IMR-90 (cell line): ENCODE measurements at regions not wholly inside any gene's neighbourhood (a gene's known extent, or its start where the extent isn't known, plus 50 kb on each side); places are given as distances from the start of the nearest gene placed in this dataset.
A peak's percentile ranks its signal among the peaks of the same experiment; 100 is the strongest.

ENCODE experiments used
- ATAC-seq: fragments of 200-7000 bp; cut with Tn5 transposase; 2 replicates; pipeline ENCODE4 v1.9.1; 2020; ENCODE audit warnings: low read depth, mild to moderate bottlenecking, moderate library complexity
- BruUV-seq: library from RNA; stranded (reverse); fragments of 400-500 nt; replicated peaks from 2 replicates; lab custom pipeline; 2021; lab: Mats Ljungman, UMichigan
- CTCF ChIA-PET: fragments of 300-600 bp; formaldehyde crosslinking; extraction: SDS; loops from one replicate; lab custom pipeline; 2021; ENCODE audit warnings: antibody characterized with exemption; lab: Yijun Ruan, JAX
- POLR2A ChIA-PET: fragments of 300-600 bp; sonication (Branson Sonifier 250); formaldehyde crosslinking; loops from one replicate; lab custom pipeline; 2022; ENCODE audit warnings: antibody characterized with exemption; ENCODE audit not compliant: unreplicated experiment; lab: Charles Lee
- DNase-seq: peaks from one replicate; pipeline ENCODE4 v3.0.0; 2013
- H2AFZ ChIP-seq: replicated peaks from 2 replicates; pipeline ENCODE3; 2013; ENCODE audit warnings: low read length, mild to moderate bottlenecking; ENCODE audit not compliant: poor library complexity
- H2AK5ac ChIP-seq: 2 replicates; pipeline ENCODE4 v1.6.1; 2013; ENCODE audit warnings: low read depth, low read length, inconsistent platforms
- H2AK9ac ChIP-seq: replicated peaks from 2 replicates; pipeline ENCODE3; 2013; ENCODE audit warnings: mild to moderate bottlenecking, low read depth, low read length, moderate library complexity; ENCODE audit not compliant: poor library complexity
- H2BK120ac ChIP-seq: 2 replicates; pipeline ENCODE4 v1.6.1; 2013; ENCODE audit warnings: low read depth, low read length, inconsistent platforms
- H2BK15ac ChIP-seq: 3 replicates; pipeline ENCODE4 v1.6.1; 2013; ENCODE audit warnings: low read depth, low read length, inconsistent platforms
- H2BK20ac ChIP-seq: 2 replicates; pipeline ENCODE4 v1.6.1; 2013; ENCODE audit warnings: low read depth, mild to moderate bottlenecking, inconsistent platforms, low read length, moderate library complexity
- H2BK5ac ChIP-seq: 2 replicates; pipeline ENCODE4 v1.6.1; 2013; ENCODE audit warnings: mild to moderate bottlenecking, low read depth, low read length, inconsistent platforms; ENCODE audit not compliant: poor library complexity, severe bottlenecking
- H3K14ac ChIP-seq: replicated peaks from 2 replicates; pipeline ENCODE4 v1.6.1; 2013; ENCODE audit warnings: low read depth, low read length, inconsistent platforms
- H3K18ac ChIP-seq: 2 replicates; pipeline ENCODE4 v1.6.1; 2013; ENCODE audit warnings: low read depth, low read length, control low read depth
- H3K23ac ChIP-seq: 2 replicates; pipeline ENCODE4 v1.6.1; 2013; ENCODE audit warnings: low read depth, low read length, inconsistent platforms
- H3K27ac ChIP-seq: 2 replicates; pipeline ENCODE4 v1.5.1; 2013; ENCODE audit warnings: mild to moderate bottlenecking, control low read depth, low read length; ENCODE audit not compliant: insufficient read depth
- H3K27me3 ChIP-seq: 2 replicates; pipeline ENCODE4 v1.6.1; 2013; ENCODE audit warnings: low read length; ENCODE audit not compliant: control insufficient read depth, insufficient read depth
- H3K36me3 ChIP-seq: 2 replicates; pipeline ENCODE4 v1.6.1; 2013; ENCODE audit warnings: low read length, mixed read lengths; ENCODE audit not compliant: control insufficient read depth, insufficient read depth
- H3K4ac ChIP-seq: 2 replicates; pipeline ENCODE4 v1.6.1; 2013; ENCODE audit warnings: low read depth, low read length, inconsistent platforms
- H3K4me1 ChIP-seq: 2 replicates; pipeline ENCODE4 v1.6.1; 2013; ENCODE audit warnings: low read length, mixed read lengths; ENCODE audit not compliant: control insufficient read depth, insufficient read depth
- H3K4me2 ChIP-seq: 2 replicates; pipeline ENCODE4 v1.6.1; 2013; ENCODE audit warnings: low read depth, mild to moderate bottlenecking, control low read depth, low read length, moderate library complexity
- H3K4me3 ChIP-seq: 2 replicates; pipeline ENCODE4 v1.5.1; 2013; ENCODE audit warnings: low read depth, mild to moderate bottlenecking, control low read depth, low read length, moderate library complexity; ENCODE audit not compliant: insufficient read depth
- H3K56ac ChIP-seq: 2 replicates; pipeline ENCODE4 v1.6.1; 2013; ENCODE audit warnings: low read length, inconsistent platforms; ENCODE audit not compliant: insufficient read depth; ENCODE audit errors: extremely low read depth
- H3K79me1 ChIP-seq, 2 experiments: 2 replicates each; pipeline ENCODE4 v1.6.1; 2013; ENCODE audit warnings: low read length in 2 of 2, inconsistent platforms in 1 of 2, low read depth in 1 of 2
- H3K9ac ChIP-seq: 2 replicates; pipeline ENCODE4 v1.6.1; 2013; ENCODE audit warnings: low read depth, low read length, control low read depth
- H3K9me1 ChIP-seq: 2 replicates; pipeline ENCODE4 v1.6.1; 2013; ENCODE audit warnings: low read length, inconsistent platforms; ENCODE audit not compliant: insufficient read depth
- H3K9me3 ChIP-seq: 2 replicates; pipeline ENCODE4 v1.6.1; 2013; ENCODE audit warnings: low read length; ENCODE audit not compliant: control insufficient read depth, insufficient read depth
- H4K20me1 ChIP-seq: 2 replicates; pipeline ENCODE4 v1.6.1; 2013; ENCODE audit warnings: low read length, inconsistent platforms; ENCODE audit not compliant: insufficient read depth
- H4K5ac ChIP-seq: 2 replicates; pipeline ENCODE4 v1.6.1; 2013; ENCODE audit warnings: mild to moderate bottlenecking, low read depth, low read length, control low read depth
- H4K8ac ChIP-seq, 2 experiments: 2 replicates each; pipeline ENCODE4 v1.6.1; 2013; ENCODE audit warnings: low read depth in 2 of 2, low read length in 2 of 2, control low read depth in 1 of 2, inconsistent platforms in 1 of 2
- H4K91ac ChIP-seq: 2 replicates; pipeline ENCODE4 v1.6.1; 2013; ENCODE audit warnings: low read depth, low read length, inconsistent platforms; ENCODE audit not compliant: insufficient read depth
- MAFK ChIP-seq: IDR thresholded peaks from 2 replicates; pipeline ENCODE4 v1.6.1; 2012; ENCODE audit warnings: low read depth, low read length, improper control_type of control experiment
- RFX5 ChIP-seq: IDR thresholded peaks from 2 replicates; pipeline ENCODE4 v1.8.0; 2012; ENCODE audit warnings: low read depth, mild to moderate bottlenecking, low read length, moderate library complexity
- WGBS, 2 experiments: methylation state at CpG; one replicate each; pipeline versions ENCODE4 v1.1.5 to v1.1.7; 2013; ENCODE audit warnings: missing lambda C conversion rate in 2 of 2; ENCODE audit not compliant: insufficient read length in 1 of 2; ENCODE audit errors: extremely low coverage in 2 of 2; 5-methylcytosine and 5-hydroxymethylcytosine counted together
- dilution Hi-C: fragments of 300-500 bp; cut with HindIII; formaldehyde crosslinking; loops from one replicate; pipeline ENCODE4 v1.14.3; 2018; ENCODE audit warnings: low sequenced_read_pairs; ENCODE audit not compliant: unreplicated experiment
- in situ Hi-C: fragments of 300-500 bp; cut with MboI; formaldehyde crosslinking; loops from 3 replicates; pipeline ENCODE4 v1.14.3; 2019; ENCODE audit warnings: low sequenced_read_pairs, inconsistent platforms, mixed read lengths
- intact Hi-C: fragments of 100-400 bp; cut with micrococcal nuclease; formaldehyde crosslinking; loops from 2 replicates; pipeline ENCODE4 v1.10.0; 2022

- peak; percentile 17 for DNase-seq
- Histone ChIP-seq H3K14ac (no peak overlapping the region), H3K18ac (no peak overlapping the region), H3K4ac (no peak overlapping the region), H4K91ac (no peak overlapping the region), H3K23ac (no peak overlapping the region), H3K9ac (no peak overlapping the region), H4K8ac (no peak overlapping the region), H3K4me1 (no peaks in the 10 kb centered on the region; the same call in 1 of the 2 replicates), H3K4me2 (peak overlapping the region; percentile 44; the same call in 1 of the 2 replicates), H2AK9ac (no peak overlapping the region), H3K9me3 (no peaks in the 10 kb centered on the region), H3K27ac (no peak overlapping the region), H4K20me1 (no peaks in the 10 kb centered on the region), H4K5ac (no peak overlapping the region), H3K56ac (no peak overlapping the region), H2AK5ac (no peak overlapping the region), H2BK20ac (no peak overlapping the region), H2AFZ (no peak overlapping the region), H3K27me3 (no peaks in the 10 kb centered on the region), H3K36me3 (no peaks in the 10 kb centered on the region), H3K4me3 (no peak overlapping the region), H2BK120ac (no peak overlapping the region), H2BK15ac (no peak overlapping the region), H3K9me1 (no peaks in the 10 kb centered on the region), H2BK5ac (no peak overlapping the region), H3K79me1 (no peaks in the 10 kb centered on the region; a peak in 1 of 4 replicates)
- no CpG with 5 or more reads among the region's 2 CpGs for WGBS, 2 experiments
- intact Hi-C loops, result no loop called here
- no TSS peak for BruUV-seq
- ChIA-PET CTCF (no interaction called here), POLR2A (no interaction called here)
- in situ Hi-C loops, result no loop called here
- TF ChIP-seq RFX5 (no peak), MAFK (peak; percentile 99)
- ATAC-seq, result peak; percentile 37; the same call in 1 of the 2 replicates
- dilution Hi-C loops, result no loop called here
Measured at GRCh38 chr18:73544617-73545016, 603.0 kb downstream of the FBXO15 start.
